AG09319 (cell line): ENCODE measurements at regions not wholly inside any gene's neighbourhood (a gene's known extent, or its start where the extent isn't known, plus 50 kb on each side); places are given as distances from the start of the nearest gene placed in this dataset.
"Not testable (repeated sequence)": the region's sequence is repeated elsewhere in the genome, so short reads cannot be mapped to it uniquely, and the experiment has no call there.

Experiments
- DNase-seq: peaks from one replicate; pipeline ENCODE4 v3.0.0-alpha.2; 2010; ENCODE audit warnings: low read depth; ENCODE audit errors: extremely low read depth
- TF ChIP-seq, protein P1 (sequence below): IDR thresholded peaks from 2 replicates; pipeline ENCODE4 v1.5.1; 2011; ENCODE audit warnings: low read depth, mild to moderate bottlenecking, inconsistent platforms, low read length, moderate library complexity

- no peak for DNase-seq
- TF ChIP-seq, protein P1, sequence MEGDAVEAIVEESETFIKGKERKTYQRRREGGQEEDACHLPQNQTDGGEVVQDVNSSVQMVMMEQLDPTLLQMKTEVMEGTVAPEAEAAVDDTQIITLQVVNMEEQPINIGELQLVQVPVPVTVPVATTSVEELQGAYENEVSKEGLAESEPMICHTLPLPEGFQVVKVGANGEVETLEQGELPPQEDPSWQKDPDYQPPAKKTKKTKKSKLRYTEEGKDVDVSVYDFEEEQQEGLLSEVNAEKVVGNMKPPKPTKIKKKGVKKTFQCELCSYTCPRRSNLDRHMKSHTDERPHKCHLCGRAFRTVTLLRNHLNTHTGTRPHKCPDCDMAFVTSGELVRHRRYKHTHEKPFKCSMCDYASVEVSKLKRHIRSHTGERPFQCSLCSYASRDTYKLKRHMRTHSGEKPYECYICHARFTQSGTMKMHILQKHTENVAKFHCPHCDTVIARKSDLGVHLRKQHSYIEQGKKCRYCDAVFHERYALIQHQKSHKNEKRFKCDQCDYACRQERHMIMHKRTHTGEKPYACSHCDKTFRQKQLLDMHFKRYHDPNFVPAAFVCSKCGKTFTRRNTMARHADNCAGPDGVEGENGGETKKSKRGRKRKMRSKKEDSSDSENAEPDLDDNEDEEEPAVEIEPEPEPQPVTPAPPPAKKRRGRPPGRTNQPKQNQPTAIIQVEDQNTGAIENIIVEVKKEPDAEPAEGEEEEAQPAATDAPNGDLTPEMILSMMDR = no peak
Measured at GRCh38 chr2:128414946-128415778, 96.5 kb upstream of the HS6ST1 start.

GRCh38 chr2:128415779-128416061, 97.1 kb upstream of the HS6ST1 start:
- TF ChIP-seq, protein P1 = no peak
- no peak for DNase-seq

GRCh38 chr2:128416109-128416785, 97.6 kb upstream of the HS6ST1 start:
- TF ChIP-seq, protein P1 = no peak
- no peak for DNase-seq

DNA sequence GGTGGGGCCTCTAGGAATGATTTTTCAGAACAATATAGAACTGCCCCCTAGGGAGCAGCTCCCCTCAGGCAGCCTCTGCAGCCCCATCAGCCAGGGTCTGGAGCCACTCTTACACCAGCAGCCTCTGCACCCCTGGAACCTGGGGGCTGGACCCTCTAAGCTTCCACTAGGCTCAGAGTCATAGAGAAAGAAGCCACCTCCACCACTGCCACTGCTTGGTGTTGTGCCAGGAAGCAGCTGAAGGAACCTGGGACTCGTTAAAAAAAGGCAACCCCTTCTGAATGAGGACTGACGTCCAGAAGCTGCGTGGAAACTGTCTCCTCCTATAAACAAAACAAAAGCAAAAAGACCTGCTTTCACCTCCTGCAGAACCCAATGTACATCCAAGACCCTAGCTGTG, 98.1 kb upstream of the HS6ST1 start:
- DNase-seq = no peak
- TF ChIP-seq, protein P1 = no peak

DNA sequence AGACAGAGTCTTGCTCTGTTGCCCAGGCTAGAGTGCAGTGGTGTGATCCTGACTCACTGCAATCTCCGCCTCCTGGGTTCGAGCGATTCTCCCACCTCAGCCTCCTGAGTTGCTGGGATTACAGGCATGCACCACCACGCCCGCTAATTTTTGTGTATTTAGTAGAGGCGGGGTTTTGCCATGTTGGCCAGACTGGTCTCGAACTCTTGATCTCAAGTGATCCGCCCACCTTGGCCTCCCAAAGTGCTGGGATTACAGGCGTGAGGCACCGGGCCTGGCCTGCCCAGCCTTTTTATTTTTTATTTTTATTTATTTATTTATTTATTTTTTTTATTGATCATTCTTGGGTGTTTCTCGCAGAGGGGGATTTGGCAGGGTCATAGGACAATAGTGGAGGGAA, 98.6 kb upstream of the HS6ST1 start:
- DNase-seq = not testable (repeated sequence)

GRCh38 chr2:128420131-128420530, 101.5 kb upstream of the HS6ST1 start:
- no peak for DNase-seq
- TF ChIP-seq, protein P1 = no peak

- no peak for DNase-seq
Measured at GRCh38 chr2:128420776-128421175, 102.1 kb upstream of the HS6ST1 start.

More at GRCh38 chr2:128420776-128421175, 102.1 kb upstream of the HS6ST1 start:
- TF ChIP-seq, protein P1 = no peak
